ENCODE measurements at regions not wholly inside any gene's neighbourhood (a gene's known extent, or its start where the extent isn't known, plus 50 kb on each side); places are given as distances from the start of the nearest gene placed in this dataset.

DNA sequence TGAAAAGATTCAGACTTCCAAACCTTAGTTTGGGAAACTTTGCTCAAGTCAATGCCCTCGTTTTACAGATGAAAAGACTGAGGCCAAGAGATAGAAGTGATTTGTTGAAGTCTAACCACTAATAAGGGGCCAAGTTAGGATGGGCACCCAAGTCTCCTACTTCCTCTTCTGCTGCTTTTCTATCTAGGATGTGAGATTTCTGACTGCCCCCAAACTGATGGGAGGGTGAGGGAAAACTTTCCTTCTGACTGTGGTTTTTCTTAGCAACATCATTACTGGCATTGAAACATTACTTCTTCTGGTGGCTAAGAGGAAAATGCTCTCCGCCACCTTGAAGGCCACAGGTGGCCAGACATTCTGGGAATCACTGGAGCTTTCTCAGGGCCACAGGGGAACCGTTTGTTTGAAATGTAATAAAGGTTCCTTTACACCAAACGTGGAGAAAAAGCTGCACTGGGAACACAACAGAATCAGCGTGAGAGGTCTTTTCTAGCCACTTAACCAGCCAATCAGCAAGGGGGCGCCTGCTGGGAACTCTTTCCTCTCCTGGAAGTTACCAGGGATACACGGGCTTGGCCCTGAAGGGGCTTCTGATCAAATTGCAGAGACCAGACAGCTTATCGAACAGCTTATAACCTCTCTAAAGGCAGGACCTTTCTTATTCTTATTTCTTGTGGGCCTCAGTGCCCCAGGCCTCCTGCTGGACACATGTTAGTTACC lies 115.9 kb upstream of the TEX13D start:
- no peak overlapping the region for H3K27ac ChIP-seq (ENCODE audit: low read depth, low read length, poor library complexity, severe bottlenecking)
- H3K4me3 ChIP-seq (ENCODE audit: low read depth, low read length, poor library complexity, severe bottlenecking): no peak overlapping the region
- no peaks in the 10 kb centered on the region for H3K9me2 ChIP-seq (ENCODE audit: low read depth, low read length)
- H3K4me1 ChIP-seq (ENCODE audit: insufficient read depth, low read length, severe bottlenecking): no peaks in the 10 kb centered on the region
- H3F3A ChIP-seq (ENCODE audit: insufficient read depth, low read length): no peaks in the 10 kb centered on the region
- TF ChIP-seq EZH2 (IDR thresholded peaks at IDR 0.05; ENCODE audit: borderline replicate concordance, low read length): no peak
- TF ChIP-seq CTCF (IDR thresholded peaks at IDR 0.05; ENCODE audit: low read length): no peak
- no peak overlapping the region for H2AFZ ChIP-seq (ENCODE audit: low read length)
- no peak overlapping the region for H3K4me2 ChIP-seq (ENCODE audit: low read length)
- H3K79me2 ChIP-seq (ENCODE audit: insufficient read depth, low read length): no peaks in the 10 kb centered on the region
- H3K27me3 ChIP-seq (ENCODE audit: insufficient read depth, low read length): no peaks in the 10 kb centered on the region
- H3K36me3 ChIP-seq (ENCODE audit: insufficient read depth, low read length): no peaks in the 10 kb centered on the region
- no peaks in the 10 kb centered on the region for H4K20me1 ChIP-seq (ENCODE audit: insufficient read depth, low read length)
- H3K9ac ChIP-seq (ENCODE audit: low read length): no peak overlapping the region
- H3K9me3 ChIP-seq (ENCODE audit: low read length): no peaks in the 10 kb centered on the region

DNA sequence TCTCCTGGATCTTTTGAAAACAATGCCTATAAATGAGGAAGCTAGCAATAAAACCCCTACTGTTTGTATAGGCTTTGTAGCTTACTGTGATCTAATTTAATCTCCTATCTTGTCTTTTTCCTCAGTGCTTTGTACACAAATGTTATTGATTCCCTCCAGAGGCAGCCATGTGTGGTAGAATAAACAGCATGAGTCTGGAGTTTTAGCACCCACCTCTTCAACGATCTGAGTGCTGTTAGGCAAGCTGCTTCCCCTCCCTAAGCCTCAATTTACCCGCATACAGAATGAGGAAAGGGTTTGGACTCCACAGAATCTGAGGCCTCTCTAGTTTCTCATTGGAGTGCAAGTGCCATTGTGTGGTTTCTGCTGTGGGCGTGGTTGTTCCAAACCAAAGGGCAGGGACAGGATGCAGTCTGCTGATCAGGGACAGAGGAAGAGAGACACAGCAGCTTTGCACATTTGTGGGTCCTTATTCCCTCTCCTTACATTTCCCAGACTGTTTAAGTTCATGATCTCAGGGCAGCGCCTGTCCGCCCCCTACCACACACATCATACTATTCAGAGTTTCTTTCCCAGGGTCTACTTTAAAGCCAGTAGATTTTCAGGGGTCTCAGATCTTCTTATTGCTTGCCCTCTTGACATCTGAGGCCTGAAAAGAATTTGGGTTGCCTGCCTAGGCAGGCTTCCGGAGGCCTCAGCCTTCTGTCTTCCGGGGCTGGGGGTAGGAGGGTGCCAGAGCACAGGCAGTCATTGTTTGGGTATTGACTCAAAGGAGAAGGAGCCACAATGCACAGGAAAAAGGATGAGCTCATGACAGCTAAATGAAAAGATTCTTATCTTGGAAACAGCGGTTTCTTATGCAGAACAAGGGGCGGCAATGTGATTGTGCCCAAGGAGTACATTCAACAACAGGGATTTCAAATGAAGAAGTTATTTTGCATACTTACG lies 114.9 kb upstream of the TEX13D start:
- Histone ChIP-seq H3K4me1 (ENCODE audit: insufficient read depth, low read length, severe bottlenecking) (no peaks in the 10 kb centered on the region), H3K27me3 (ENCODE audit: insufficient read depth, low read length) (no peaks in the 10 kb centered on the region), H3K4me3 (ENCODE audit: low read depth, low read length, poor library complexity, severe bottlenecking) (no peak overlapping the region), H3K9me3 (ENCODE audit: low read length) (no peaks in the 10 kb centered on the region), H3K9ac (ENCODE audit: low read length) (no peak overlapping the region), H3K79me2 (ENCODE audit: insufficient read depth, low read length) (no peaks in the 10 kb centered on the region), H2AFZ (ENCODE audit: low read length) (no peak overlapping the region), H3K9me2 (ENCODE audit: low read depth, low read length) (no peaks in the 10 kb centered on the region), H3K4me2 (ENCODE audit: low read length) (no peak overlapping the region), H3K36me3 (ENCODE audit: insufficient read depth, low read length) (no peaks in the 10 kb centered on the region), H3K27ac (ENCODE audit: low read depth, low read length, poor library complexity, severe bottlenecking) (no peak overlapping the region), H3F3A (ENCODE audit: insufficient read depth, low read length) (no peaks in the 10 kb centered on the region), H4K20me1 (ENCODE audit: insufficient read depth, low read length) (no peaks in the 10 kb centered on the region)
- no peak for TF ChIP-seq CTCF (IDR thresholded peaks at IDR 0.05; ENCODE audit: low read length)
- TF ChIP-seq EZH2 (IDR thresholded peaks at IDR 0.05; ENCODE audit: borderline replicate concordance, low read length): no peak

DNA sequence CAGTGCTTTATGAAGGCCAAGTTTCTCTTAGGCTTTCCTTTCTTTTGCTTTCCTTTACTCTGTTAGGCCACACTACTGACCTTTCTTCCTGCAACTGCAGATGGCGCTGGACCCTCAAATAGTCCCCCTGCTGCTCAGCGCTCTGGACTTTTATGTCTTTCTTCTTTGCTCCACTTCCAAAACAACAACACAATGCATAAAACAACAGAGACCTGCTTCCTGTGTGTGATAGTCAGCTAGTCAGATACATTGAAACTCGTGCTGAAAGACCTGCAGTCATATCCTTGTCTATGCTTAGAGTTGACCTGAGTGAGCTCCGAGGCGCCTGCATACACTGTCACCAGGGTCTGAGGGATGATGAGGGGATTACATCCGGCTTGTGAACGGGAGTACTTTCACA lies 108.9 kb upstream of the TEX13D start:
- Histone ChIP-seq H3K9me2 (ENCODE audit: low read depth, low read length) (no peaks in the 10 kb centered on the region), H3K9ac (ENCODE audit: low read length) (no peak overlapping the region), H3K4me3 (ENCODE audit: low read depth, low read length, poor library complexity, severe bottlenecking) (no peak overlapping the region), H3K4me1 (ENCODE audit: insufficient read depth, low read length, severe bottlenecking) (no peaks in the 10 kb centered on the region), H3K4me2 (ENCODE audit: low read length) (no peak overlapping the region), H3K27me3 (ENCODE audit: insufficient read depth, low read length) (no peaks in the 10 kb centered on the region), H3K27ac (ENCODE audit: low read depth, low read length, poor library complexity, severe bottlenecking) (no peak overlapping the region), H3K9me3 (ENCODE audit: low read length) (no peaks in the 10 kb centered on the region), H4K20me1 (ENCODE audit: insufficient read depth, low read length) (no peaks in the 10 kb centered on the region), H3K79me2 (ENCODE audit: insufficient read depth, low read length) (no peaks in the 10 kb centered on the region), H3K36me3 (ENCODE audit: insufficient read depth, low read length) (no peaks in the 10 kb centered on the region), H3F3A (ENCODE audit: insufficient read depth, low read length) (no peaks in the 10 kb centered on the region), H2AFZ (ENCODE audit: low read length) (no peak overlapping the region)
- TF ChIP-seq CTCF (IDR thresholded peaks at IDR 0.05; ENCODE audit: low read length): no peak
- TF ChIP-seq EZH2 (IDR thresholded peaks at IDR 0.05; ENCODE audit: borderline replicate concordance, low read length): no peak
